UCSD-AML1 (cell line): ENCODE measurements at regions not wholly inside any gene's neighbourhood (a gene's known extent, or its start where the extent isn't known, plus 50 kb on each side); places are given as distances from the start of the nearest gene placed in this dataset.

Experiments
- DNase-seq: peaks from one replicate; lab custom pipeline; 2025; ENCODE audit not compliant: unreplicated experiment; lab: John Stamatoyannopoulos, UW

GRCh38 chr4:52269761-52270160 lies 218.7 kb downstream of the SPATA18 start:
- no peak for DNase-seq

DNA sequence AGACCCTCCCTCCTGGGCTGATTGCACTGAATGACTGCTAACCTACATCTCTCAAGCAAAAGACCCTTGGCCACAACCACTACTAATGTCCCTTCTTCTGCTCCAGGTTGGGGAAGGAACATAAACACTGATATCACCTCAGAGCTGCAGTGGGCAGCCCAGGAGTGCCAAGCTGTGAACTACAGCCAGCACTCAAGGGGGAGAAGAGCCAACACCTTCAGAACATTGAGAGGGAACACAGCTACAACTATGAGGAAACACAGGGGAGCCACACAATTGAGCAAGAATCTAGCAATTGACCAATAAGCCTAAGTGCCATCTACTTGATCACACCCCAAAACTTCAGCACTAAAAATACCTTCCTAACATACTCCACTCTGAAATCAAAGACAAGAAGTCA lies 222.8 kb downstream of the SPATA18 start:
- DNase-seq: no peak

DNA sequence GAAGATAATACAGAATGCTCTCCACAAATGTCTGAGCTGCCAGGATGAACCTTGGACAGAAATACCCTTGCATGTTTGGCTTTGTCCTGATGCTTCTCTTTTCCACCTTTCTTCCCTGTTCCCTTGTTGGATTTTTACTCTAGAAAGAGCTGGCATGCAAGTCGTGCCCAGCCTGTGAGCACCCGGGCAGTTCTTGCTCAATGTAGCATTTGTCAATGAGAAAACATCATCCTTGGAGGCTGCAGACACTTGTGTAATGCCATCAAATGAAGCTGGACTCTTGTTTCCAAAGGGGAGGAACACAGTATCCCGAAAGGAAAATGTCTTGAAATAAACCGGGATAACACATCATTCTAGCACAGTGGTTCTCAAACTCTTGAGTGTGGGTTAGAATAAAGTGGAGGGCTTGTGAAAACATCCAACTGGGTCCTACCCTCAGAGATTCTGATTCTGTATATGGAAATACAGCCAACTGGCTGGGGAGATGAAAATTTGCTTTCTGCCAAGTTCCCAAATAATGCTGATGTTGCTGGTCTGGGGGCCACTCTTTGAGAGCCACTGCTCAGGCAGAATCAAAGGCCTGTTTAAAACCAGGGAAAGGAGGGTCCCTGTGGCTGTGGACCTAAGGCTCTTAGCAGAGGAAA lies 237.2 kb downstream of the SPATA18 start:
- DNase-seq: no peak

DNA sequence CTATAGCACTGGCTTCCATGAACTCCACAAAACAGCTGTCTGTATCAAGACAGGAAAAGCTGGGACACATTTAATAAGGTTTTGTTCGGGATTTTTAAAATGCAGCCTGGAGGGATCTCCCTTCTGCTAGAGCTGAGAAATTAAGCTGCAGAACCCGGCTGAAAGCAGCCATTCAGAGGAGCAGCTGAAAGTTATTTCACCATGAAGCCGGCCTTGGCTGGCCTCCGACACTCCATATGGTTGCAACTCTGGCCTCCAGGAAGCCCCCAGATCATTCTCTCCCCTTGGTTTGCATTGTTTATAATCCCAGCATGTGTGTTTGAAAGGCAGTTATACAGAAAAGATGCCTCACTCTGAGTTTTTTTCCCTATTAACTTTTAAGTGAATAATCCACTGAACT lies 239.4 kb downstream of the SPATA18 start:
- DNase-seq: no peak

DNA sequence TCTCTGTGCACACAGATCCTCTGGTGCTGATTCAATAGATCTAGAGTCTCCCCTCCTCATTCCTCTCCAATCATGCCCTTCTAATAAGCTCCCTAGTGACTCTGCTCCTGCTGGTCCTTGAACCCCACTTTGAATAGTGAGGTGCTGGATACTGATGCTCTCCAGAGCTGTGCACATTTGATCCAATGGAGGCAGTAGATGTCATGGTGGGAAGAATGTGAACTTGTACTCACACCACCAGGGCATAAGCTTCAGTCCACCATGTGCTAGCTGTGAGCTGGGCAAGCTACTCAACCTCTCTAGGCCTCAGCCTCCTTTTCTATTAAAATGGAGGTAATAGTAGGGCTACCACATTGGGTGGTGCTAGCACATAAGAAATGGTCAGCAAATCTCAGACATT lies 241.1 kb downstream of the SPATA18 start:
- no peak for DNase-seq

GRCh38 chr4:52296341-52296740 lies 245.2 kb downstream of the SPATA18 start:
- no peak for DNase-seq

GRCh38 chr4:52298444-52298843 lies 247.3 kb downstream of the SPATA18 start:
- no peak for DNase-seq

GRCh38 chr4:52299120-52299519 lies 248.0 kb downstream of the SPATA18 start:
- no peak for DNase-seq

DNA sequence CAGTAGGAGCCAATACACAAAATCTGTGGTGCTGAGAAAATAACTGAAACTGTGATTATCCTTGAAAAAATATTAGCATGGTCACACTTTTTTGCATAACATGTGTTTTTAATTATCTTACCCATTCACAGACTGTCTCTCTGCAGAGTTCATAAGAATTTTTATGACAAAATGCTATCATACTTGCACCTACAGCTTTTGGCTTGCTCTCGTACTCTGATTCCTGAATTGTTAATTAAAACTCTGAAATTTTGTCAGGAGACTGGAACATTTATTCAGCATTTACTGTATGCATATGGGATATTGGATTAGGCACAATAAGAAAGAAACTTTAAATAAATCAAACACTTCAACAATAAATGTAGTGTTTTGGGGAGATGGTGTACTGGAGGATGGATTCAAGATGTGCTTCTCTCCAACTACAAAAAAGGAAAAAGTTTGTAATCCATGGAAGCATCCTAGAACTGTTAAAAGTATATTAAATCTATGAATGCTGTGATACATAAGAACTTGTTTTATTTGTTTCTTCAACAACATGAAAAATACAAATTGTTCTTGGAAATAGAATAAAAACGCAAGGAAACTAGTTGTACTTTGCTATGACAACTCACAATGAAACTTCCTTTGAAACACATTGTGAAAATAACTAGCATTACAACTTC lies 260.5 kb downstream of the SPATA18 start:
- DNase-seq: no peak

DNA sequence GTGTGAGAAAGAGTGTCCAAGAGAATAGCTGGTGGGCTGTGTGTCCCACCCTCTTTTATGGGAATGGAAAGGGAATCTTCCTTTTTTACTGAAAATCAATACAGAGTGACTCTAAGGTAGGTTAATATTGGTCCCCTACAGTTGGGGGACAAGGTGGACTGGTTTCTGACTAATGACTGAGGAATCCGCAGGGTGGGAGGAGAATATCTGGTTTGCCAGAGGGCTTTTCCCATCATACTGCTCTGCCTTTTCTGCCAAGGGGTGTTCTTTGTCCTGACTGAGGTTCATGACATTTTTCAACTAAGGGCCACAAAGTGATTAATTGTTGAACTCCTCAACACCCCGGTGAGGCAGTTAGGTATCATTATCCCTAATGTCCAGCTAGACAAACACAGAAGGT lies 261.6 kb downstream of the SPATA18 start:
- DNase-seq: no peak

DNA sequence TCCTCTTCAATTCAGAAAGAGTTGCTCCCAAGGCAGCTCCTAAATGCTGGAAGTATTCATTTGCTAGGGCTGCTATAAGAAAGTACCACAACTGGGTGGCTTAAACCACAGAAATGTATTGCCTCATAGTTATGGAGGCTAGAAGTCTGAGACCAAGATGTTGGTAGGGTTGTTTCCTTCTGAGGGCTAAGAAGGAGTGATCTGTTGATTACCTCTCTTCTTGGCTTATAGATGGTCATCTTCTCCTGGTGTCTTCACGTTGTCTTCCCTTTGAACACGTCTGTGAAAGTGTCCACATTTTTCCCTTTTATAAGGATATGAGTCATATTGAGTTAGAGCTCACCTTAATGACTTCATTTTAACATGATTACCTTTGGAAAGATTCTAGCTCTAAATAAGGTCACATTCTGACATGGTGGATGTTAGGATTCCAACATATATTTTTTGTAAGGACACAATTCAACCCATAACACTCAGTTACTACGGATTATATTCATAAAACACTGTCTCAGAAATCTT lies 266.3 kb downstream of the SPATA18 start:
- no peak for DNase-seq

DNA sequence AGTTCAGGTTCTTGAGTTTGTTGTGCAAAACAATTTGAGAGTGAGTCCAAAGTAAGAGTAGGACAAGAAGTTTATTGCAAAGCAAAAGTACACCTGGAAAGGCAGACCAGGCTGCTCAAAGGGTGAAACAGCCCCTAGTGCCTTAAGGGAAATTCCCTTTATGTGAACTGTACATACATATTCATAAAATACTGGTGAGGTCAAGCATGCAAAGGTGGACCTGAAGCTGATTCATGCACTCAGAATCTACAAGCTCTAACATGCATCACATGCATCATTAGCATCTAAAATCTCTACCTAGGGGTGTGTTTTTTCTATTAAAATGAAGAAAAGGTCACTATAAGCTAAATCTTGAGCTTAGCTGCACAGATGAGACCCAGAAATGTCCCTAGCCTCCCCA lies 266.9 kb downstream of the SPATA18 start:
- no peak for DNase-seq

DNA sequence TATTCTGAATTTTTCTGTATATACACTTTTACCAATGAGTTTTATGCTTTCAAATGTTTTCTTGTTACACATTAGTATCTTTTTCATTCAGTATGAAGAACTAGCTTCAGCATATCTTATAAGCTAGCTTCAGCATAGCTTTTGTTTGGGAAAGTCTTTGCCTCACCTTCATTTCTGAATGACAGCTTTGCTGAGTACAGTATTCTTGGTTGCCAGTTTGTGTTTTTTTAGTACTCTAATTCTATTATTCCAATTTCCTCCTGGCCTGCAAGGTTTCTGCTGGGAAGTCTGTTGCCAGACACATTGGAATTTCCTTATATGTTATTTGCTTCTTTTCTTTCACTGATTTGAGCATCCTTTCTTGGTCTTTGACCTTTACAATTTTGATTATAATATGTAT lies 278.8 kb downstream of the SPATA18 start:
- no peak for DNase-seq

GRCh38 chr4:52343595-52343994 lies 292.5 kb downstream of the SPATA18 start:
- DNase-seq: no peak

- no peak for DNase-seq
These were observed 299.8 kb downstream of the SPATA18 start for GRCh38 chr4:52350926-52351325.

DNA sequence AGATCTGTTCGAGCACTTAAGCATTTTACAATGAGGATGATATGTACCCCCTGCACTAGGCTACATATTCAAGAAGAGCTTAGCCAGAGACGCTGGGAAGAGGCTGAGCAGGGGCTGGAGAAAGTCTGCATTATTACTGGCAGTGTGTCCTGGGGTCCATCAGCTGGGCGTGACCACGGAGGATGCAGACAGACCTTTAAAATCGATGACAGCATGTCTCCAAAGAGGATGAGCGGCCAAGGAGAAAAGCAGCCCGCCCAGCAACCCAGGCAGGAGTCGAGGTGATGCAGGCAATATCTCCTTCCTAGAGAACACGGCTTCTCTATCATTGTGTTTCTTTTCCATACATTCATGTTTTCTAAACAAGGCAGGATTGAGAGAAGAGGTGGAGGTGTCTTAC lies 300.7 kb downstream of the USP46 start:
- DNase-seq: no peak

DNA sequence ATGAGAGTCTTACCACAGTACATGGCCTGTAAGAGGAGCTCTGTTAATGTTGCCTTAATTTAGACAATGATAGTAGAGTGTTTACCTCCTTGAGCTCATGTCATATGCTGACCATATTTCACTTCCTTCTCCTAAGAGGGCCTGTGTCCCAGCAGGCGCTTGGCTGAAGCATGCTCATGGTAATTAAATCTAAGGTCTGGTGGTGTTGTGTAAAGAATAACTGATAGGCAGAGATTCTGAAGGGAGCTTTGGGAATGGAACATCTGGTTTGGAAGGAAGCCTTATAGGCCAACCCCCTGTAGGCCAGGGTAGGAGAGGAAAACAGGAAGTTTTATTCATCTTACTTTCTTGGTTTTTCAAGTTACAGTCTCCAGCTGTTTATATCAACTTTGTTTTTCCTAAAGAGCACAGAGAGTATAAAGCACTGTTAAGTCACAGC lies 300.2 kb downstream of the USP46 start:
- no peak for DNase-seq

GRCh38 chr4:52366191-52366590 lies 292.9 kb downstream of the USP46 start:
- no peak for DNase-seq

DNA sequence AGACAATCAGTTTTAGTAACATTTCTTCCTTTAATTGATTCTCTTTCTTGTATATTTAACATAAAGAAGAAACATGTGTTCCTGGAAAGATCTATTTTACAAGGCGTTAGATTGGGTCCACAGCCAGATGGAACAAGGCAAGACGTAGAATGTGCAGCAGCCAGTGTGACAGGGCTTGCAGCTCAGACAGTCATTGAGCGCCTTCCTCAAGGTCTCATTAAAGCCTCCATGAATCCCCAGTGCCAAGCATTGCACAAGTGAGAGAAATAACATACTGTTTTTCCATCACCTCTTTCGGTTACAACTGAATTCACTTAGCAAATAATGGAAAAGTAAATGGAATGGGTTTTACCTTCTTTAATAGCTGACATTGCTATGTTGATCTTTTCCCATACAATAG lies 292.5 kb downstream of the USP46 start:
- no peak for DNase-seq

DNA sequence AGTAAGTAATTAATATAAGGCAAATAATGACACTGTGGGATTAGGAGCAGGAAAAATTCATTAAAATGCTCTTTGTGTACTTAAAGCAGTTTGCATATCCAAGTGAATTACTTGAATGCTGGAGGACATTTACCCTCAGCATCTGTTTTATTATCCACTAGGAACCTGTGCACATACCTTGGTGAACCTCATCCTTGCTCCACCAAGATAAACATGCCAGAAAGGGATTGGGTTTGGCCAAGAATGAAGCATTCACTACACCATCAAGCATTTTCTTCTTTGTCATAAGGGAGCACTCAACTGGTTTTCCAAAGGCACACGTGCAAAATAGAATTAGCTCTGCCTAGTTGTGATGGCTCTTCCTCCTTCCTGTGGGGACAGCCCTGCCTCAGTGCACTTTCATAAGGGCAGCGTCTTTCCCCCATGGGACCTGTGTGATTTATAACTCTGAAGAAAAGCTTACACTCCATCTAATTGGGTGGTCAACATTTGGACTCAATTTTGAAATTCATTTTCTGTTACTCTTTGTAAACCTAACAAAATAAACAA lies 291.7 kb downstream of the USP46 start:
- no peak for DNase-seq

GRCh38 chr4:52368895-52369294 lies 290.2 kb downstream of the USP46 start:
- DNase-seq: no peak

GRCh38 chr4:52369649-52370048 lies 289.5 kb downstream of the USP46 start:
- no peak for DNase-seq
